K562 (cell line): ENCODE measurements at regions not wholly inside any gene's neighbourhood (a gene's known extent, or its start where the extent isn't known, plus 50 kb on each side); places are given as distances from the start of the nearest gene placed in this dataset.

Source experiments
- ATAC-seq: fragments of 200-7000 bp; cut with Tn5 transposase; 3 replicates; pipeline ENCODE4 v1.9.1; 2020; ENCODE audit warnings: moderate library complexity
- BruUV-seq: library from RNA; stranded (reverse); fragments of 400-500 nt; replicated peaks from 2 replicates; lab custom pipeline; 2021; lab: Mats Ljungman, UMichigan
- CTCF ChIA-PET: fragments of 300-600 bp; formaldehyde crosslinking; extraction: SDS; loops from one replicate; lab custom pipeline; 2021; ENCODE audit warnings: low intra/inter-chr PET ratio; lab: Yijun Ruan, JAX
- POLR2A ChIA-PET: fragments of 300-600, 350-650 bp; sonication (Branson Sonifier 250); formaldehyde crosslinking; extraction: SDS; loops from one replicate; lab custom pipeline; 2021; ENCODE audit warnings: antibody characterized with exemption, inconsistent platforms; lab: Yijun Ruan, JAX
- DNase-seq, 4 experiments: peaks; one replicate each; pipeline versions ENCODE4 v3.0.0 to v3.0.0-alpha.2; 2011 to 2018; ENCODE audit warnings: low spot score in 3 of 4, mixed read lengths in 3 of 4; ENCODE audit errors: extremely low read depth in 1 of 4
- FAIRE-seq: peaks from 2 replicates; lab custom pipeline; 2011; peaks lifted over from hg19 to GRCh38; lab: Jason Lieb, UNC
- H2AFZ ChIP-seq: 2 replicates; pipeline ENCODE4 v1.6.0; 2011; ENCODE audit warnings: low read depth, low read length, control low read depth, inconsistent platforms
- H3K27ac ChIP-seq: fragments of 200-600 bp; 3 replicates; pipeline ENCODE4 v1.8.0; 2011; ENCODE audit warnings: low read depth, mild to moderate bottlenecking, control low read depth, inconsistent platforms, low read length, moderate library complexity, mixed read lengths; ENCODE audit errors: extremely low read depth
- H3K27me3 ChIP-seq, 2 experiments: fragments of 300-600 bp in 1 of 2; 2 replicates in 1 of 2; 3 replicates in 1 of 2; pipeline versions ENCODE4 v1.6.0 to v1.8.0; 2011; ENCODE audit warnings: inconsistent platforms in 2 of 2, low read length in 2 of 2, mild to moderate bottlenecking in 1 of 2, mixed read lengths in 1 of 2, moderate library complexity in 1 of 2; ENCODE audit not compliant: control insufficient read depth in 2 of 2, insufficient read depth in 2 of 2
- H3K36me3 ChIP-seq: fragments of 300-600 bp; 3 replicates; pipeline ENCODE4 v1.8.0; 2011; ENCODE audit warnings: mild to moderate bottlenecking, low read length, inconsistent platforms; ENCODE audit not compliant: control insufficient read depth, insufficient read depth
- H3K4me1 ChIP-seq, 2 experiments: fragments of 200-600 bp in 1 of 2; replicated peaks in 1 of 2; 2 replicates in 1 of 2; 3 replicates in 1 of 2; pipeline versions ENCODE4 v1.5.1 to v1.8.0; 2011; ENCODE audit warnings: inconsistent platforms in 2 of 2, low read length in 2 of 2, mild to moderate bottlenecking in 1 of 2, mixed read lengths in 1 of 2, moderate library complexity in 1 of 2; ENCODE audit not compliant: control insufficient read depth in 2 of 2, insufficient read depth in 2 of 2
- H3K4me2 ChIP-seq: 2 replicates; pipeline ENCODE4 v1.6.1; 2011; ENCODE audit warnings: low read length, control low read depth, inconsistent platforms, mixed read lengths; ENCODE audit not compliant: insufficient read depth
- H3K4me3 ChIP-seq: fragments of 200-600 bp; sonication (generic), shearing (Covaris generic); 2 replicates; pipeline ENCODE4 v1.5.1; 2016; ENCODE audit warnings: control low read depth, inconsistent platforms
- H3K79me2 ChIP-seq: fragments of 200-600 bp; 3 replicates; pipeline ENCODE4 v1.8.0; 2011; ENCODE audit warnings: low read length, inconsistent platforms; ENCODE audit not compliant: control insufficient read depth, insufficient read depth
- H3K9ac ChIP-seq, 2 experiments: 2 replicates each; pipeline versions ENCODE4 v1.6.0 to v1.6.1; 2011; ENCODE audit warnings: low read depth in 2 of 2, low read length in 2 of 2, control low read depth in 1 of 2, inconsistent platforms in 1 of 2, mild to moderate bottlenecking in 1 of 2, mixed read lengths in 1 of 2; ENCODE audit not compliant: insufficient read depth in 1 of 2
- H3K9me1 ChIP-seq: one replicate; pipeline ENCODE4 v1.6.0; 2011; ENCODE audit warnings: inconsistent platforms, mild to moderate bottlenecking, low read length, moderate library complexity; ENCODE audit not compliant: control insufficient read depth, insufficient read depth
- H3K9me3 ChIP-seq: replicated peaks from 2 replicates; pipeline ENCODE4 v1.5.1; 2011; ENCODE audit warnings: low read depth, low read length, inconsistent platforms; ENCODE audit not compliant: control insufficient read depth, insufficient read depth
- H4K20me1 ChIP-seq: replicated peaks from 2 replicates; pipeline ENCODE4 v1.6.1; 2011; ENCODE audit warnings: low read length, inconsistent platforms, mixed read lengths; ENCODE audit not compliant: control insufficient read depth, insufficient read depth
- ARID1B ChIP-seq: fragments of 450-650 bp; IDR thresholded peaks from 2 replicates; pipeline ENCODE4 v1.6.1; 2016; ENCODE audit warnings: antibody characterized with exemption, mild to moderate bottlenecking, inconsistent platforms
- CEBPB ChIP-seq: fragments of 450-650 bp; IDR thresholded peaks from 2 replicates; pipeline ENCODE4 v1.6.1; 2016; ENCODE audit warnings: missing genetic modification characterization, missing compliant biosample characterization
- ETV5 ChIP-seq: sonication (generic); formaldehyde crosslinking; IDR thresholded peaks from 2 replicates; pipeline ENCODE4 v1.4.0; 2020; ENCODE audit warnings: low read depth, mild to moderate bottlenecking, missing genetic modification reagents
- HDAC3 ChIP-seq: fragments of 450-650 bp; IDR thresholded peaks from 2 replicates; pipeline ENCODE4 v1.6.1; 2018; ENCODE audit warnings: borderline replicate concordance, mild to moderate bottlenecking, moderate library complexity; ENCODE audit not compliant: partially characterized antibody
- HSF4 ChIP-seq: fragments of 250-450 bp; sonication (Bioruptor Pico); IDR thresholded peaks from 2 replicates; pipeline ENCODE4 v2.1.2; 2022; ENCODE audit warnings: mild to moderate bottlenecking, moderate library complexity, borderline replicate concordance
- ILF3 ChIP-seq: fragments of 450-650 bp; IDR thresholded peaks from 2 replicates; pipeline ENCODE4 v1.6.1; 2018; ENCODE audit warnings: antibody characterized with exemption, mild to moderate bottlenecking, moderate library complexity, borderline replicate concordance
- NEUROD1 ChIP-seq: fragments of 150-350 bp; IDR thresholded peaks from 2 replicates; pipeline ENCODE4 v1.6.1; 2014; ENCODE audit warnings: borderline replicate concordance, low read length, low read depth; ENCODE audit not compliant: partially characterized antibody
- NFYB ChIP-seq: IDR thresholded peaks from 2 replicates; pipeline ENCODE4 v1.6.1; 2011; ENCODE audit warnings: mild to moderate bottlenecking, moderate library complexity; ENCODE audit not compliant: insufficient read length; ENCODE audit errors: extremely low read depth
- POU5F1 ChIP-seq: fragments of 150-350 bp; IDR thresholded peaks from 2 replicates; pipeline ENCODE4 v1.6.1; 2014; ENCODE audit warnings: borderline replicate concordance, low read length, low read depth, mild to moderate bottlenecking; ENCODE audit not compliant: partially characterized antibody
- RBM39 ChIP-seq: fragments of 200-400 bp; formaldehyde crosslinking; optimal IDR thresholded peaks from 2 replicates; pipeline ENCODE3; 2018; ENCODE audit warnings: low read depth, low read length
- SNIP1 ChIP-seq: fragments of 450-650 bp; IDR thresholded peaks from 2 replicates; pipeline ENCODE4 v1.7.1; 2017; ENCODE audit warnings: low read depth, mild to moderate bottlenecking
- TCF3 ChIP-seq: sonication (generic); formaldehyde crosslinking; IDR thresholded peaks from 2 replicates; pipeline ENCODE4 v1.4.0; 2020; ENCODE audit warnings: mild to moderate bottlenecking, missing genetic modification reagents
- ZNF354B ChIP-seq: fragments of 250-450 bp; sonication (Bioruptor Pico); IDR thresholded peaks from 2 replicates; pipeline ENCODE4 v1.4.0; 2020
- ZNF57 ChIP-seq: fragments of 450-650 bp; formaldehyde crosslinking; IDR thresholded peaks from 2 replicates; pipeline ENCODE4 v1.4.0; 2020; ENCODE audit warnings: mild to moderate bottlenecking, moderate library complexity
- ZNF696 ChIP-seq: fragments of 250-450 bp; sonication (Bioruptor Pico); conservative IDR thresholded peaks from 2 replicates; pipeline ENCODE4 v1.4.0; 2020; ENCODE audit warnings: mild to moderate bottlenecking, moderate library complexity
- WGBS: fragments of 100-300 bp; shearing (Covaris generic); methylation state at CpG from one replicate; pipeline ENCODE4 v1.1.6; 2016; ENCODE audit warnings: low coverage, mixed read lengths; ENCODE audit not compliant: insufficient coverage; ENCODE audit errors: missing lambda C conversion rate; 5-methylcytosine and 5-hydroxymethylcytosine counted together
- in situ Hi-C: fragments of 300-500 bp; cut with MboI; formaldehyde crosslinking; loops from 4 replicates; pipeline ENCODE4 v1.15.0; 2018; ENCODE audit warnings: inconsistent platforms, mixed read lengths
- intact Hi-C: fragments of 100-400 bp; cut with micrococcal nuclease; formaldehyde crosslinking; loops from 2 replicates; pipeline ENCODE4 v1.14.2; 2022
- TF ChIP-seq, protein P1 (sequence below): sonication (generic); formaldehyde crosslinking; IDR thresholded peaks from 2 replicates; pipeline ENCODE4 v1.8.0; 2023; ENCODE audit warnings: missing genetic modification reagents, mild to moderate bottlenecking, borderline replicate concordance

DNA sequence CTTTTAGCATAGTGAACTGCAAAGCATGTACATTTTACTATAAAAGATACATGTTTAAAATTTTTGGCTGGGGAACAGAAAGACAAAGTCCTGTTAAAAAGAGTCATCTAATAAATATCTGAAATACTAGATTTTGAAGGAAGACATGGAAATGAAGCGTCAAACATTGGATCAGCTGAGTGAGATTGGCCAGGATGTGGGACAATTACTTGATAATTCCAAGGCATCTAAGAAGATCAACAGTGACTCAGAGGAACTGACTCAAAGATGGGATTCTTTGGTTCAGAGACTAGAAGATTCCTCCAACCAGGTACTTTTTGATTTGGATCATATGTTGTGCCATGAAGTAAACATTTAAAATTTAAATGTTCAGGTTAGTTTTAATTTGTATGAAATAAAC, 162.3 kb downstream of the UTRN start:
- FAIRE-seq = no peak
- ATAC-seq = no peak
- H3K36me3 ChIP-seq = no peaks in the 10 kb centered on the region
- BruUV-seq = no TSS peak
- no peak overlapping the region for H3K4me2 ChIP-seq
- H2AFZ ChIP-seq = no peak overlapping the region
- DNase-seq = no peak
- in situ Hi-C loops = no loop called here
- H3K9me1 ChIP-seq = no peaks in the 10 kb centered on the region
- H4K20me1 ChIP-seq = no peaks in the 10 kb centered on the region
- no peak overlapping the region for H3K27ac ChIP-seq
- no peaks in the 10 kb centered on the region for H3K4me1 ChIP-seq
- H3K9me3 ChIP-seq = no peaks in the 10 kb centered on the region
- ChIA-PET CTCF (no interaction called here), POLR2A (interaction anchor here (0.7 kb wide), 1 partner anchor 876 kb away, joined by 3 read pairs; no protein-coding TSS in a partner anchor)
- H3K9ac ChIP-seq = no peak overlapping the region
- no peak for TF ChIP-seq ILF3
- TF ChIP-seq NEUROD1 = no peak
- no peak for TF ChIP-seq RBM39
- TF ChIP-seq HSF4 (CRISPR knock-in tag) = no peak
- TF ChIP-seq, protein P1, sequence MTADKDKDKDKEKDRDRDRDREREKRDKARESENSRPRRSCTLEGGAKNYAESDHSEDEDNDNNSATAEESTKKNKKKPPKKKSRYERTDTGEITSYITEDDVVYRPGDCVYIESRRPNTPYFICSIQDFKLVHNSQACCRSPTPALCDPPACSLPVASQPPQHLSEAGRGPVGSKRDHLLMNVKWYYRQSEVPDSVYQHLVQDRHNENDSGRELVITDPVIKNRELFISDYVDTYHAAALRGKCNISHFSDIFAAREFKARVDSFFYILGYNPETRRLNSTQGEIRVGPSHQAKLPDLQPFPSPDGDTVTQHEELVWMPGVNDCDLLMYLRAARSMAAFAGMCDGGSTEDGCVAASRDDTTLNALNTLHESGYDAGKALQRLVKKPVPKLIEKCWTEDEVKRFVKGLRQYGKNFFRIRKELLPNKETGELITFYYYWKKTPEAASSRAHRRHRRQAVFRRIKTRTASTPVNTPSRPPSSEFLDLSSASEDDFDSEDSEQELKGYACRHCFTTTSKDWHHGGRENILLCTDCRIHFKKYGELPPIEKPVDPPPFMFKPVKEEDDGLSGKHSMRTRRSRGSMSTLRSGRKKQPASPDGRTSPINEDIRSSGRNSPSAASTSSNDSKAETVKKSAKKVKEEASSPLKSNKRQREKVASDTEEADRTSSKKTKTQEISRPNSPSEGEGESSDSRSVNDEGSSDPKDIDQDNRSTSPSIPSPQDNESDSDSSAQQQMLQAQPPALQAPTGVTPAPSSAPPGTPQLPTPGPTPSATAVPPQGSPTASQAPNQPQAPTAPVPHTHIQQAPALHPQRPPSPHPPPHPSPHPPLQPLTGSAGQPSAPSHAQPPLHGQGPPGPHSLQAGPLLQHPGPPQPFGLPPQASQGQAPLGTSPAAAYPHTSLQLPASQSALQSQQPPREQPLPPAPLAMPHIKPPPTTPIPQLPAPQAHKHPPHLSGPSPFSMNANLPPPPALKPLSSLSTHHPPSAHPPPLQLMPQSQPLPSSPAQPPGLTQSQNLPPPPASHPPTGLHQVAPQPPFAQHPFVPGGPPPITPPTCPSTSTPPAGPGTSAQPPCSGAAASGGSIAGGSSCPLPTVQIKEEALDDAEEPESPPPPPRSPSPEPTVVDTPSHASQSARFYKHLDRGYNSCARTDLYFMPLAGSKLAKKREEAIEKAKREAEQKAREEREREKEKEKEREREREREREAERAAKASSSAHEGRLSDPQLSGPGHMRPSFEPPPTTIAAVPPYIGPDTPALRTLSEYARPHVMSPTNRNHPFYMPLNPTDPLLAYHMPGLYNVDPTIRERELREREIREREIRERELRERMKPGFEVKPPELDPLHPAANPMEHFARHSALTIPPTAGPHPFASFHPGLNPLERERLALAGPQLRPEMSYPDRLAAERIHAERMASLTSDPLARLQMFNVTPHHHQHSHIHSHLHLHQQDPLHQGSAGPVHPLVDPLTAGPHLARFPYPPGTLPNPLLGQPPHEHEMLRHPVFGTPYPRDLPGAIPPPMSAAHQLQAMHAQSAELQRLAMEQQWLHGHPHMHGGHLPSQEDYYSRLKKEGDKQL = no peak
- TF ChIP-seq SNIP1 = no peak
- no peak for TF ChIP-seq POU5F1
- TF ChIP-seq ARID1B = no peak
- no peak for TF ChIP-seq HDAC3
- no peak for TF ChIP-seq TCF3 (CRISPR knock-in tag)
- TF ChIP-seq ZNF57 (CRISPR knock-in tag) = no peak
- no peak for TF ChIP-seq NFYB
- no peak for TF ChIP-seq ETV5 (CRISPR knock-in tag)
- TF ChIP-seq CEBPB = no peak
- TF ChIP-seq ZNF354B (CRISPR knock-in tag) = no peak
- TF ChIP-seq ZNF696 (CRISPR knock-in tag) = no peak
- H3K4me3 ChIP-seq = no peak overlapping the region
- H3K79me2 ChIP-seq = no peaks in the 10 kb centered on the region
- 10% methylated on average over 1 of the region's 1 CpG for WGBS
- no peaks in the 10 kb centered on the region for H3K27me3 ChIP-seq
- intact Hi-C loops = no loop called here
